ENCODE measurements at regions not wholly inside any gene's neighbourhood (a gene's known extent, or its start where the extent isn't known, plus 50 kb on each side); places are given as distances from the start of the nearest gene placed in this dataset.

DNA sequence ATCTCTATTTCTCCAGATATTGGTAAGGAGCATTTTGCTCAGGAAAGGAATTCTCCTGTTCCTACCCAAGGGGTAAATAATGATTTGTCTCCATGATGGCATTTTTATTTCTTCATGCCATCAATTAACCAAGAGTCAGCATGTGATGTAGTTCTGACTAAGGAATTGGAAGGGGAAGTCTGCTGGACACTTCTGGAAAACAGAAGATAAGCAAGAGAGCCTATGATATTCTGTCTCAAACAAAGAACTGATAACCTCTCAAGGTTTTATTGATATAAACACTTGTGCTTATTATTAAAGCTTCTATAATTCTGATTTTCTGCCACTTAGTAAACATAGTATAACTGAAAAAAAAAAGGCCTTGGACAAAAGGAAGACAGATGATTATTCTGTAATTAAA lies 673.0 kb upstream of the CHORDC1 start:
- H3K27me3 ChIP-seq (ENCODE audit: insufficient read depth, low read length) = no peaks in the 10 kb centered on the region
- H3K36me3 ChIP-seq (ENCODE audit: insufficient read depth, low read depth, low read length) = no peaks in the 10 kb centered on the region
- no peaks in the 10 kb centered on the region for H3K4me1 ChIP-seq (ENCODE audit: insufficient read depth, low read length)
- no peak overlapping the region for H3K9ac ChIP-seq (ENCODE audit: low read depth, low read length)
- H3K9me3 ChIP-seq (ENCODE audit: insufficient read depth, low read depth, low read length) = no peaks in the 10 kb centered on the region
- H3K27ac ChIP-seq (ENCODE audit: low read length) = no peak overlapping the region
- H3K4me3 ChIP-seq (ENCODE audit: low read length) = no peak overlapping the region

DNA sequence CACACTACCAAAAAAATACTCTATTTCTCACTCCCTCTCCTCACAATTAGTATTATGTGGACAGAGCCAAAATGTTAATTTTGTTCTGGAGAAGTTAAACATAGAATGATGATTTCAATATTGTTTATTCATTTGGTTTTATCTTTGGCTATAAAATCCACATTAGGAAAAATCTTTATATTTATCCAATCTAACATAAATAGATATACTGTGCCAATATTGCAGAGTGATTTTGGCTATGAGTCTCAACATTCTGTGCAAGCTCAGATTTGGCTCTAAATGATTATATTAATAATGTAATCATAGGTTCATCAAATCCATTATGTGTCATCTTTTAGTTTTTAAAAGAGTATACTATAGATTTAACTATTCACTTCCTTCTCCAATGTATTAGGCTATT lies 667.5 kb upstream of the CHORDC1 start:
- Histone ChIP-seq H3K9ac (ENCODE audit: low read depth, low read length) (no peak overlapping the region), H3K36me3 (ENCODE audit: insufficient read depth, low read depth, low read length) (no peaks in the 10 kb centered on the region), H3K4me3 (ENCODE audit: low read length) (no peak overlapping the region), H3K4me1 (ENCODE audit: insufficient read depth, low read length) (no peaks in the 10 kb centered on the region), H3K27ac (ENCODE audit: low read length) (no peak overlapping the region), H3K27me3 (ENCODE audit: insufficient read depth, low read length) (no peaks in the 10 kb centered on the region), H3K9me3 (ENCODE audit: insufficient read depth, low read depth, low read length) (no peaks in the 10 kb centered on the region)

DNA sequence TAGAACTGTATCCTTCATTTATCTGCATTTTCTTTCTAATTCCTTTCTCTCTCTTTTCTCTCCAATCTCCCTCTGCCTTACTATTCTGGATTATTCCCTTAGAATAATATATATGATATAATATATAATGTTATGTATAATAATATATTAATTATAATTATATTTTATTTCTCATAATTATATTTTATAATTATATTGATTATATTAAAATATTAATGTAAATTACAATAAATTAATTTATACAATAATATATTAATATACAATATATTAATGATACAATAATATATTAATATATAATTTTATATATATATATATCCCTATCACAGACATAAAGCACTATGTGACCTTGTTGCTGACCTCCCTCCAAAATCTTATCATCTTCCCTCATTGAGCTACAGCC lies 661.3 kb upstream of the CHORDC1 start:
- H3K27ac ChIP-seq (ENCODE audit: low read length) = no peak overlapping the region
- no peaks in the 10 kb centered on the region for H3K9me3 ChIP-seq (ENCODE audit: insufficient read depth, low read depth, low read length)
- H3K9ac ChIP-seq (ENCODE audit: low read depth, low read length) = no peak overlapping the region
- no peaks in the 10 kb centered on the region for H3K36me3 ChIP-seq (ENCODE audit: insufficient read depth, low read depth, low read length)
- H3K27me3 ChIP-seq (ENCODE audit: insufficient read depth, low read length) = no peaks in the 10 kb centered on the region
- no peak overlapping the region for H3K4me3 ChIP-seq (ENCODE audit: low read length)
- H3K4me1 ChIP-seq (ENCODE audit: insufficient read depth, low read length) = no peaks in the 10 kb centered on the region

DNA sequence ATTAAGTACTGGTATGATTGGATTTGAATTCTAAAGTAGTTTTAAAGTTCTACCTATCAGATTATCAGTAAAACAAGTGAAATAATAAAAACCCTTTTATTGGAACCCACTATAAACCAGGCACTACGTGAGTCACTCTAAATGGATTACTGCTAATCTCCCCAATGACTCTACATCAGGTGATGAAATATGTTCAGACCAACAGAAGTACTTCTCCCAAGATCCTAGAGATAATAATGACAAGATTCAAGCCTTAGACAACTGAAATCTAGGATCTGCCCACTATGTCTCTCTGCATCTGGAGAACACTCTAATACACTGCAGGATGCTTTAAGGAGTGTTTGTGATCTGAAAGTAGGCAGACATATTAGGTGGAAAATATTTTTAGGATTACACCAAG lies 652.1 kb upstream of the CHORDC1 start:
- no peak overlapping the region for H3K27ac ChIP-seq (ENCODE audit: low read length)
- no peak overlapping the region for H3K4me3 ChIP-seq (ENCODE audit: low read length)
- H3K9me3 ChIP-seq (ENCODE audit: insufficient read depth, low read depth, low read length) = no peaks in the 10 kb centered on the region
- no peaks in the 10 kb centered on the region for H3K36me3 ChIP-seq (ENCODE audit: insufficient read depth, low read depth, low read length)
- no peaks in the 10 kb centered on the region for H3K27me3 ChIP-seq (ENCODE audit: insufficient read depth, low read length)
- no peak overlapping the region for H3K9ac ChIP-seq (ENCODE audit: low read depth, low read length)
- no peaks in the 10 kb centered on the region for H3K4me1 ChIP-seq (ENCODE audit: insufficient read depth, low read length)

DNA sequence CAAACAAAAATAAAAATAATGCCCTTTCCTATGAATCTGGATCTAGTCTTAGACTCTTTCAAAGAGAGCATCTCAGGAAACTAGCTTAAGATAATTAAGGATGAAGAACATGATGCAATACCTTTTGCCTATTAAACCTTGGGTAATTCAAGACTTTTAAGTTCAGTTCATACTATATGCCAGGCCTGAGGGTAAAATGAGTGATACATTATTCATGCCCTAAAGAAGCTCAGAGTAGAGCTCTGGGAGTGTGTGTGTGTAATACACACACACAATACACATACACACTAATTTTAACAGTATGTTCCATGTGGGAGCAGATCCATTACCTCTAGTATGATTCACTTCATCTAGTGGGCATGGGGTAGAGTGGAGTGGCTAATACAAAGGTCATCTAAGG lies 651.4 kb upstream of the CHORDC1 start:
- H3K4me3 ChIP-seq (ENCODE audit: low read length) = no peak overlapping the region
- H3K27me3 ChIP-seq (ENCODE audit: insufficient read depth, low read length) = no peaks in the 10 kb centered on the region
- H3K9ac ChIP-seq (ENCODE audit: low read depth, low read length) = no peak overlapping the region
- no peak overlapping the region for H3K27ac ChIP-seq (ENCODE audit: low read length)
- H3K4me1 ChIP-seq (ENCODE audit: insufficient read depth, low read length) = no peaks in the 10 kb centered on the region
- H3K36me3 ChIP-seq (ENCODE audit: insufficient read depth, low read depth, low read length) = no peaks in the 10 kb centered on the region
- H3K9me3 ChIP-seq (ENCODE audit: insufficient read depth, low read depth, low read length) = no peaks in the 10 kb centered on the region

DNA sequence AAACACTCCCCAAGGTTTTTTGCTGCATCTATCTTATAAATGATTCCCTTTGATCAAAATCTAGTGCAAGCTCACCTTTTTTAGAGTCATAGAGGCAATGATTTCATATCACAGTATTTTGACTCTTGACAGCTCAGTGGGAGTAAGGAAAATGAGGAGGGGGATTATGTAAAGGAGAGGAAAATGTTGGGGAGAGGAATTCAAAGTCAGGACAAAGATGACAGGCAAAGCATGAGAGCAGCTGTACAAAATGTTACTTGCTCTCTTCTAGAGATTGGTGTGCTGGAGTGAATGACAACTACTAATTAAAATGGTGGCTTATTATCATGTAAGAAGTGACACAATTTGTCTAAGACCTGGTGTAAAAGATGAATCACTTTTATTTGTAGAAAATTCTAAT lies 644.6 kb upstream of the CHORDC1 start:
- Histone ChIP-seq H3K9ac (ENCODE audit: low read depth, low read length) (no peak overlapping the region), H3K4me1 (ENCODE audit: insufficient read depth, low read length) (no peaks in the 10 kb centered on the region), H3K36me3 (ENCODE audit: insufficient read depth, low read depth, low read length) (no peaks in the 10 kb centered on the region), H3K4me3 (ENCODE audit: low read length) (no peak overlapping the region), H3K27ac (ENCODE audit: low read length) (no peak overlapping the region), H3K9me3 (ENCODE audit: insufficient read depth, low read depth, low read length) (no peaks in the 10 kb centered on the region), H3K27me3 (ENCODE audit: insufficient read depth, low read length) (no peaks in the 10 kb centered on the region)

DNA sequence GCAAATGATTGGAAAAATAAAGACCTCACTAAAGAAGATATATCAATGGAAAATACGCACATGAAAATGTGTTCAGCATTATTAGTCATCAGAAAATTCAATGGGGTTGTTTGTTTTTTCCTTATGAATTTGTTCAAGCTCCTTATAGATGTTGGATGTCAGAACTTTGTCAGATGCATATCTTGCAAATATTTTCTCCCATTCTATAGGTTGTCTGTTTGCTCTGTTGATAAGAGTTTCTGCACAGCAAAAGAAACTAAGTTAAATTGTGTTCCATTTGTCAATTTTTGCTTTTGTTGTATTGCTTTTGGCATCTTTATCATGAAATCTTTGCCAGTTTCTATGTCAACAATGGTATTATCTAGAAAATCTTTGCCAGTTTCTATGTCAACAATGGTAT lies 633.9 kb upstream of the CHORDC1 start:
- H3K27ac ChIP-seq (ENCODE audit: low read length) = no peak overlapping the region
- no peaks in the 10 kb centered on the region for H3K27me3 ChIP-seq (ENCODE audit: insufficient read depth, low read length)
- no peak overlapping the region for H3K9ac ChIP-seq (ENCODE audit: low read depth, low read length)
- H3K36me3 ChIP-seq (ENCODE audit: insufficient read depth, low read depth, low read length) = no peaks in the 10 kb centered on the region
- no peak overlapping the region for H3K4me3 ChIP-seq (ENCODE audit: low read length)
- no peaks in the 10 kb centered on the region for H3K9me3 ChIP-seq (ENCODE audit: insufficient read depth, low read depth, low read length)
- H3K4me1 ChIP-seq (ENCODE audit: insufficient read depth, low read length) = no peaks in the 10 kb centered on the region

DNA sequence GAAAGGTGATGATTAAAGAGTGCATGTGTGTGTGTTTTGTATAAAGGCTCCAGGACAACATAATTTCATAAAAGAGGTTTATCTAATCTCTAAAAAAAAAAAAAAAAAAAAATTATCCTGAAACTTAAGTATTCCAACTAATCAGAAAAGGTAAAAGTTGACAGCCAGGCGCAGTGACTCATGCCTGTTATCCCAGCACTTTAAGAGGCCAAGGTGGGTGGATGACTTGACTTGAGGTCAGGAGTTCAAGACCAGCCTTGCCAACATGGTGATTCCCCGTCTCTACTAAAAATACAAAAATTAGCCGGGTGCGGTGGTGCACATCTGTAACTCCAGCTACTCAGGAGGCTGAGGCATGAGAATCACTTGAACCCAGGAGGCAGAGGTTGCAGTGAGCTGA lies 632.7 kb upstream of the CHORDC1 start:
- H3K27me3 ChIP-seq (ENCODE audit: insufficient read depth, low read length) = no peaks in the 10 kb centered on the region
- H3K9me3 ChIP-seq (ENCODE audit: insufficient read depth, low read depth, low read length) = no peaks in the 10 kb centered on the region
- H3K4me3 ChIP-seq (ENCODE audit: low read length) = no peak overlapping the region
- no peak overlapping the region for H3K27ac ChIP-seq (ENCODE audit: low read length)
- no peaks in the 10 kb centered on the region for H3K4me1 ChIP-seq (ENCODE audit: insufficient read depth, low read length)
- H3K9ac ChIP-seq (ENCODE audit: low read depth, low read length) = no peak overlapping the region
- H3K36me3 ChIP-seq (ENCODE audit: insufficient read depth, low read depth, low read length) = no peaks in the 10 kb centered on the region

DNA sequence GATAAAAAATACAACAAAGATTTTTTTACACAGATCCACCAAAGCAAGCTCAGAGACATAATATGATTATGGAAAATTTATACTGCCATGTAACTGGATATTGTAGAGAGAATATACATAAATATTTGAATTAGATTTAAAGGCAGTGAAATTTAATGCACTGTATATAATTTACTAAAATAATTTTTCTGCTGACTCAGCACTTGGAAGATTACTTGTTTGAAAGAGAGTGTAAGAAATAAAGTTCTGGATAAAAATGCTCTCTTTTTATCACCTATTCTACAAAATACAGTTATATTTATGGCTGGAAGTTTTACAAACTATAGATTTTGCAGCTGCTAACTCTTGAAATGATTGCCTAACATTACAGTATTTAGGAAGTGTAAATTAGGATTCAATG lies 628.3 kb upstream of the CHORDC1 start:
- H3K4me3 ChIP-seq (ENCODE audit: low read length) = no peak overlapping the region
- H3K9me3 ChIP-seq (ENCODE audit: insufficient read depth, low read depth, low read length) = no peaks in the 10 kb centered on the region
- no peaks in the 10 kb centered on the region for H3K27me3 ChIP-seq (ENCODE audit: insufficient read depth, low read length)
- no peak overlapping the region for H3K27ac ChIP-seq (ENCODE audit: low read length)
- no peaks in the 10 kb centered on the region for H3K36me3 ChIP-seq (ENCODE audit: insufficient read depth, low read depth, low read length)
- no peak overlapping the region for H3K9ac ChIP-seq (ENCODE audit: low read depth, low read length)
- no peaks in the 10 kb centered on the region for H3K4me1 ChIP-seq (ENCODE audit: insufficient read depth, low read length)

DNA sequence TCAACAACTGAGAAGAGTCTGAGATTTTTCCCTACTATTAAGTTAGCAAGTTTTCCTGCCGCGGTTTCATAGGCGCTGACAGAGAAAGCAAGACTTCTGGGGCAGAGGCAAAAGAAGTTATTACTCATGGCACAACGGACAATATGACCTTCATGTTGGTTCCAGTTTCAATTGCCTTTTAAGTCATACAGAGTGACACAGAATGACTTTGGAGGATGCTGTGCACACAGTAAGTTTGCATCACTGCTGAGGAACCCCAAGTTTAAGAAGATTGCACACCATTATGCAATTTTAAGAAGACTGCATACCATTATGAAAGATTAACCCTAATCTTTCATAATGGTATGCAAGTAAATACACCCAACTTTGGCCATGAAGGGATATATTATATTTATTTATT lies 626.5 kb upstream of the CHORDC1 start:
- H3K27me3 ChIP-seq (ENCODE audit: insufficient read depth, low read length) = no peaks in the 10 kb centered on the region
- H3K9me3 ChIP-seq (ENCODE audit: insufficient read depth, low read depth, low read length) = no peaks in the 10 kb centered on the region
- H3K27ac ChIP-seq (ENCODE audit: low read length) = no peak overlapping the region
- H3K36me3 ChIP-seq (ENCODE audit: insufficient read depth, low read depth, low read length) = no peaks in the 10 kb centered on the region
- H3K4me3 ChIP-seq (ENCODE audit: low read length) = no peak overlapping the region
- no peaks in the 10 kb centered on the region for H3K4me1 ChIP-seq (ENCODE audit: insufficient read depth, low read length)
- H3K9ac ChIP-seq (ENCODE audit: low read depth, low read length) = no peak overlapping the region

DNA sequence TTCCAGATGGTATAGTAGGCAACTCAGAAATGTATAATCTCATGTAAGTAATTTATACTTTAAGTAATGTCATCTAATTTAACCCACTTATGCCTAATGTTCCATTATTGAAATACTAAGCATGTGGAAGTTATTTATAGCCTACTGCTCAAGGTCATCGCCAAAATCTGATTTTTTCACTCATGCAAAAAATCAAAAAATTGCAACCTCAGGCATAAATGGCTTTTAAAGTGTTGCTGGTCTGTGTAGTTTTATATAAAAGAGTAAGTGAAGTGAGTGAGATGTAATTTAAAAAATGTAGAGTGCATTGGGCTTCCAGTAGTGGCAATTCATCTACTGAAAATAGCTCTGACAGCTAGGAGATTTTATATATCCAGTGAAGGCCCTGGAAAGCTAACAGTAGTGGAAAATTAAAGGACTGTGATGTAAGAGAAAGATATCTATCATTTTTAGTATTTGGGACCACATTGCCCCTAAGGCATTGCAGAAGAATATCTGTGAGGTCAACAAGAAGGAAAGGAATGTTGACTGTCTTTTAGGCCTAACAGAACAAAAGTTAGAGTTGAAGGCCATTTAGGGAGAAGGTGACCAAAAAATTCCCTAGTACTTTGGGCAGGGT lies 624.5 kb upstream of the CHORDC1 start:
- Histone ChIP-seq H3K27me3 (ENCODE audit: insufficient read depth, low read length) (no peaks in the 10 kb centered on the region), H3K36me3 (ENCODE audit: insufficient read depth, low read depth, low read length) (no peaks in the 10 kb centered on the region), H3K4me3 (ENCODE audit: low read length) (no peak overlapping the region), H3K27ac (ENCODE audit: low read length) (no peak overlapping the region), H3K9ac (ENCODE audit: low read depth, low read length) (no peak overlapping the region), H3K9me3 (ENCODE audit: insufficient read depth, low read depth, low read length) (no peaks in the 10 kb centered on the region), H3K4me1 (ENCODE audit: insufficient read depth, low read length) (no peaks in the 10 kb centered on the region)

DNA sequence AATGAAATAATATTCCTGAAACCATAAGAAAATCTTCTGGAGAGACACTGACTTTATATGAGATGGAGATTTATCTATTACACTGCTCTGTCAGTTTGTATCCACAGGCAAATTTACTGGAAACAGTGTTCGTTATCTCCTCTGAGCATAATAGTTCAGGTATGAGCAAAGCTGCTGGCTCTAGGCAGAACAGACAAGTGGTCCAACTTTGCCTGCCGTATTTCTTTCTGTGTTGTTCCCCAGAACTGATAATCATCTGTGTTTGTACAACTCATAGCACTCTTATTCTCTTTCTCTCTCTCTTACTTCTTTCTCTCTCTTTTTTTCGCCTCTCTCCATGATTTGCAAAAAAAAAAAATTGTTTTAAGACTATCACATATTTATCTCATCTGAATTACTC lies 623.8 kb upstream of the CHORDC1 start:
- H3K9ac ChIP-seq (ENCODE audit: low read depth, low read length) = no peak overlapping the region
- H3K27me3 ChIP-seq (ENCODE audit: insufficient read depth, low read length) = no peaks in the 10 kb centered on the region
- H3K4me1 ChIP-seq (ENCODE audit: insufficient read depth, low read length) = no peaks in the 10 kb centered on the region
- no peak overlapping the region for H3K27ac ChIP-seq (ENCODE audit: low read length)
- H3K4me3 ChIP-seq (ENCODE audit: low read length) = no peak overlapping the region
- no peaks in the 10 kb centered on the region for H3K9me3 ChIP-seq (ENCODE audit: insufficient read depth, low read depth, low read length)
- H3K36me3 ChIP-seq (ENCODE audit: insufficient read depth, low read depth, low read length) = no peaks in the 10 kb centered on the region

DNA sequence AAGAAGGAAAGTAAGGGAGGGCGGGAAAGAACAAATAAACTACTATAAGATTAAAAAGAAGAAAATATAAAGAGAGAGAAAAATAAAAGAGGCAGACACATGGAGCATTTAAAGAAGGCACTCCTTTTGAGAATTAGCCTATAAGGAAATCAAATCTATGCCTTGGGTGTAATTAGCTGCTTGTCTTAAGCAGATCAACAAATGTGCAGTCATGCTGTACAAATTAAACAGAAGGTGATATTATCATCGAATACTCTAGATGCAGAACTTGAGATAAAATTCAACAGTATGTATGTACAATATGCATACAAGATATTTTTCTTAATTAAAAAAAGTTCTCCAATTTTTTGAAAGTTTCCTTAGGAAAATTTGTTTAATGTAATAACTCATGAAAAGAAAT lies 623.0 kb upstream of the CHORDC1 start:
- no peaks in the 10 kb centered on the region for H3K36me3 ChIP-seq (ENCODE audit: insufficient read depth, low read depth, low read length)
- no peaks in the 10 kb centered on the region for H3K9me3 ChIP-seq (ENCODE audit: insufficient read depth, low read depth, low read length)
- H3K27ac ChIP-seq (ENCODE audit: low read length) = no peak overlapping the region
- no peaks in the 10 kb centered on the region for H3K4me1 ChIP-seq (ENCODE audit: insufficient read depth, low read length)
- H3K9ac ChIP-seq (ENCODE audit: low read depth, low read length) = no peak overlapping the region
- H3K4me3 ChIP-seq (ENCODE audit: low read length) = no peak overlapping the region
- H3K27me3 ChIP-seq (ENCODE audit: insufficient read depth, low read length) = no peaks in the 10 kb centered on the region

Data from iPS-20b (cell line).